SK-N-SH treated with all-trans-retinoic acid at 6 μM for 48 hours (cell line): ENCODE measurements at regions not wholly inside any gene's neighbourhood (a gene's known extent, or its start where the extent isn't known, plus 50 kb on each side); places are given as distances from the start of the nearest gene placed in this dataset.

ENCODE experiments used
- ARNTL ChIP-seq: fragments of 450-650 bp; formaldehyde crosslinking; IDR thresholded peaks from 2 replicates; pipeline ENCODE4 v1.5.0; 2020; ENCODE audit warnings: low read depth, mild to moderate bottlenecking, moderate library complexity, borderline replicate concordance
- ISL1 ChIP-seq: fragments of 250-450 bp; sonication (Bioruptor Pico); IDR thresholded peaks from 2 replicates; pipeline ENCODE4 v2.1.2; 2022; ENCODE audit warnings: mild to moderate bottlenecking, moderate library complexity
- PATZ1 ChIP-seq: fragments of 250-450 bp; sonication (Bioruptor Pico); IDR thresholded peaks from 2 replicates; pipeline ENCODE4 v1.8.0; 2020; ENCODE audit warnings: mild to moderate bottlenecking, moderate library complexity, borderline replicate concordance
- RARB ChIP-seq: fragments of 250-450 bp; sonication (Bioruptor Pico); IDR thresholded peaks from 2 replicates; pipeline ENCODE4 v1.8.0; 2021; ENCODE audit warnings: mild to moderate bottlenecking, moderate library complexity
- TOX ChIP-seq: fragments of 250-450 bp; sonication (Bioruptor Pico); IDR thresholded peaks from 2 replicates; pipeline ENCODE4 v1.8.0; 2021; ENCODE audit warnings: mild to moderate bottlenecking, moderate library complexity, borderline replicate concordance
- ZFP30 ChIP-seq: fragments of 450-650 bp; formaldehyde crosslinking; IDR thresholded peaks from 2 replicates; pipeline ENCODE4 v1.5.0; 2022; ENCODE audit warnings: mild to moderate bottlenecking, moderate library complexity
- ZNF565 ChIP-seq: fragments of 450-650 bp; formaldehyde crosslinking; conservative IDR thresholded peaks from 2 replicates; pipeline ENCODE4 v1.5.0; 2020; ENCODE audit warnings: low read depth, mild to moderate bottlenecking, moderate library complexity

GRCh38 chr10:78769526-78769925 is 299.2 kb upstream of the ZMIZ1 start:
- no peak for TF ChIP-seq PATZ1
- TF ChIP-seq RARB (CRISPR knock-in tag) = no peak
- no peak for TF ChIP-seq ZFP30 (CRISPR knock-in tag)
- no peak for TF ChIP-seq TOX (CRISPR knock-in tag)
- TF ChIP-seq ISL1 (CRISPR knock-in tag) = no peak
- TF ChIP-seq ARNTL (CRISPR knock-in tag) = no peak
- TF ChIP-seq ZNF565 = no peak
